ENCODE measurements at regions not wholly inside any gene's neighbourhood (a gene's known extent, or its start where the extent isn't known, plus 50 kb on each side); places are given as distances from the start of the nearest gene placed in this dataset.
"Not testable (repeated sequence)": the region's sequence is repeated elsewhere in the genome, so short reads cannot be mapped to it uniquely, and the experiment has no call there.

- DNase-seq (ENCODE audit: low read depth), result not testable (repeated sequence)
These were observed 119.2 kb downstream of the SEPTIN14 start for GRCh38 chr7:55743454-55743717.

- DNase-seq (ENCODE audit: low read depth), result not testable (repeated sequence)
These were observed 119.7 kb downstream of the SEPTIN14 start for GRCh38 chr7:55742651-55743453.

- not testable (repeated sequence) for DNase-seq (ENCODE audit: low read depth)
These were observed 120.6 kb downstream of the SEPTIN14 start for GRCh38 chr7:55741721-55742631.

- not testable (repeated sequence) for DNase-seq (ENCODE audit: low read depth)
These were observed 121.8 kb downstream of the SEPTIN14 start for GRCh38 chr7:55740633-55741250.

DNA sequence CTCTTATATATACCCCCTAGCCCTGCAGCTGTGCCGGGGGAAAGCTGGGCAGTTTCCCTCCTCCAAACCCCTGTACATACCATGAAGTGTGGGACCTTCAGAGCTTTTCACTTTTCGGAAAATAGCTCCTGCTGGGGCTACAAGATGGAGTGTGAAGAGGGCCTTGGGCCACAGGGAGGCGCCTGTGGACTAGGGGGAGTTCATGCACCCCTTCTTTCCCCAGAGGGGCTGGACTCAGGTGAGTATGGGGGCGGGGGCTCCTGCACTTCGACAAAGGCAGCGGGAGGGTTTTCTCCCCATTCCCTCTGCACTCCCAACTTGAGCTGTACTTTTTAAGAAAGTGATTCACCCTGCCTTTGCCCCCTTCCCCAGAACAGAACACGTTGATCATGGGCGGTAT lies 122.5 kb downstream of the SEPTIN14 start:
- not testable (repeated sequence) for DNase-seq (ENCODE audit: low read depth)

DNA sequence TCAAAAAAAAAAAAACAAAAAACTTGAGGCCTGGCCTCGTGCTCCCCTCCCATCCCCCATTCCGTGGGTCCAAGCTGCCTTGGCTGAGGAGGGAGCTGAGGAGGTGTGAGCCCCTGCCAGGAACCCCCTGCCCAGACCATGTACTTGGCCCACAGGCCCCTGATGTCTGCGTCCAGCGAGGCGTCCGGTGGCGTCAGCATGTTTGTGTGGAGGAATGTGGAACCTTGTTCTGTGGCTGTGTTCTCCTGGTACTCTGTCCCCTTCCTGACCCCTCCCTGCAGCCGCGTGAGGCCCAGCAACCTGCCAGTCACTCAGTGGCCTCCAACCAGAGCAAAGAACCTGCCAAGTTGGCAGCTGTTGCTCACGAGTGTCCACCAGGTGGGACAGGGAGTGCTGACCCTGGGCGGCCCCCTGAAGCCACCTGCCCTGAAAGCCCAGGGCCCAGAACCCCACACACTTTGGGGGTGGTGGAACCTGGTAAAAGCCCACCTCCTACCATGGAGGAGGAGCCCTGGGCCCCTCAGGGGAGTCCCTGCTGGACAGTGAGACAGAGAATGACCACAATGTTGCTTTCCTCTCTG lies 125.8 kb downstream of the SEPTIN14 start:
- DNase-seq (ENCODE audit: low read depth), result not testable (repeated sequence)

- peak; percentile 38 for DNase-seq (ENCODE audit: low read depth)
These were observed 129.1 kb downstream of the SEPTIN14 start for GRCh38 chr7:55733241-55734140.

DNA sequence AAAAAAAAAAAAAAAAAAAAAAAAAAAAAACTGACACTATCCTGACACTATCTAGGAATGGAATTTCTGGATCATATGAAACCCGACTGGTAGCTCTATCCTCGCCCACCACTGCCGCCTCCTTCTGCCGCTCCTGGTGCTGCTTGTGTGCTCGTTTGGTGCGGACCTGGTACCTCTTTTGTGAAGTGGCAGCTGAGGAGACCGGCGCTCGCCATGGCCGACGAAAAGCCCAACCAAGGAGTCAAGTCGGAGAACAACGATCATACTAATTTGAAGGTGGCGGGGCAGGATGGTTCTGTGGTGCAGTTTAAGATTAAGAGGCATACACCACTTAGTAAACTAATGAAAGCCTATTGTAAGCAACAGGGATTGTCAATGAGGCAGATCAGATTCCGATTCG lies 130.6 kb downstream of the SEPTIN14 start:
- no peak for DNase-seq (ENCODE audit: low read depth)

DNA sequence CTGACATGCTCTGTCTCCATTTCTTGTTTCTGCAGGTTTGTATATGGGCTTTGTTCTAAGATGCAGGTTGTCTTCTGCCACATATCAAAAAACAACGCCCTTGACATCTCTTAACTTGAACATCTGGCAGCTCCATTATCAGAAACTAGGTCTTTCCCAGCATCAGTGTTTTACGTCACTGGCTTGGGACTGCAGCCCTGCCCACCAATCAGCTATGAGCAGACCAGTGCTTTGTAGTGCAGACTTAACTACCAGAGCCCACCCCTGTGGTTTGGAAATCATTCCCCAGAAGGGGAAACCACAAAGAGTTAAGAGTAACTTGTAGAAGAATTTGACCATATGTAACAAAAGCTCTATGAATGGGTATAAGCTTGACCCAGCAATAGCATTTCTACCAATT lies 132.4 kb downstream of the SEPTIN14 start:
- no peak for DNase-seq (ENCODE audit: low read depth)

GRCh38 chr7:55723621-55723941 lies 139.0 kb downstream of the SEPTIN14 start:
- DNase-seq (ENCODE audit: low read depth), result no peak

GRCh38 chr7:55722874-55723620 lies 139.5 kb downstream of the SEPTIN14 start:
- DNase-seq (ENCODE audit: low read depth), result not testable (repeated sequence)

DNA sequence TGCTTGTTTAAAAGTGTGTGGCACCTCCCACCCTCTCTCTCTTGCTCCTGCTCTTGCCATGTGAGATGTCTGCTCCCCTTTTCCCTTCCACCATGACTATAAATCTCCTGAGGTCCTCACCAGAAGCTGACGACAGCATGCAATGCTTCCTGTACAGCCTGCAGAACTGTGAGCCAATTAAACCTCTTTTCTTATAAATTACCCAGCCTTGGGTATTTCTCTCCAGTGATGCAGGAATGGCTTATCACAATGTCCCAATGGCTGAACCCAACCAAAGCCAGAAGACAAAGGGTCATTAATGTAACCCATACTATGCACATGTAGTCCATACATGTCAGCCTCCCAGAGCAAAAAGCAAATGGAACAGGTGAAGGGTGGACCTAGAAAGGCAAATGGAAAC lies 141.5 kb downstream of the SEPTIN14 start:
- DNase-seq (ENCODE audit: low read depth), result not testable (repeated sequence)

DNA sequence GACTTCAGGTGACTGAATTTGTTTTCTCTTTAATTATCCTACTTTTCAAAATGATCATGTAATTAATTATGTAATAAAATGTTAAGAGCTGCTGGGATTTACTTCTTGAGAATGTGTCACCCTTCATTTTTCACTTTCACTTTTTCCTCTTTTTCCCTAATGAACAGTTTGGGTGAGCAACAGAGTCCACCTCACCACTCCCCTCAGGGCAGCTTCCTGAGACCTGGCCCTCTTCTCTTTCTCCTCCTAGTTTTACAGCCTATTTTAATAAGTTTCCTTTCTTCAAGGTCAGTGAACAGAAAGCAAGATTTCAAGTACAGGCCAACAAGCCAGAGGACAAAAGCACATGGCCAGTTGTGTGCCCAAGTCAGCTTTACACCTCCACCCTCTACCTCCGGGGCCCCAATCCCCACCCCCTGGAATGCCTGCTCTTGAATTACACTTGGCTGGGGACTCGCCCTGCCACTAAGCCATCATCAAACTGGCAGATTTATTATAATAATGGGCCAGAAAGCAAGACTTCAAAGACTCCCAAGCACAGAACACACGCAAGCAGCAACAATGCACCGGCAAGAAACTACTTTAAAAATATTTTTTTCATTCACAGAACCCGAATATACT lies 143.1 kb upstream of the VOPP1 start:
- DNase-seq (ENCODE audit: low read depth), result not testable (repeated sequence)

- DNase-seq (ENCODE audit: low read depth), result not testable (repeated sequence)
These were observed 142.1 kb upstream of the VOPP1 start for GRCh38 chr7:55714370-55714769.

DNA sequence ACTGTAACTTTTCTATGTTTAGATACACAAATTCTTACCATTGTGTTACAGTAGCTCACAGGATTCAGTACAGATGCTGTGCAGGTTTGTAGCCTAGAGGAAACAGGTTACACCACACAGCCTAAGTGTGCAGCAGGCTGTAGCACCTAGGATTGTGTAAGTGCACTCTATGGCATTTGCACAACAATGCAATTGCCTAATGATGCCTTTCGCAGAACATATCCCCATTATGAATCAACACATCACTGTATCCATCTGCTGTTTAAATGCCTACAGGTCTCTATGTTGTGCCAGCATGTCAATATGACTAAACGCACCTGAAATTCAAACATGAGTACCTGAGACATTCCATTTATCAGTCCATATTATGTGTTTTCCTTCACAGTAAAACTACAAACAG lies 138.0 kb upstream of the VOPP1 start:
- DNase-seq (ENCODE audit: low read depth), result not testable (repeated sequence)

DNA sequence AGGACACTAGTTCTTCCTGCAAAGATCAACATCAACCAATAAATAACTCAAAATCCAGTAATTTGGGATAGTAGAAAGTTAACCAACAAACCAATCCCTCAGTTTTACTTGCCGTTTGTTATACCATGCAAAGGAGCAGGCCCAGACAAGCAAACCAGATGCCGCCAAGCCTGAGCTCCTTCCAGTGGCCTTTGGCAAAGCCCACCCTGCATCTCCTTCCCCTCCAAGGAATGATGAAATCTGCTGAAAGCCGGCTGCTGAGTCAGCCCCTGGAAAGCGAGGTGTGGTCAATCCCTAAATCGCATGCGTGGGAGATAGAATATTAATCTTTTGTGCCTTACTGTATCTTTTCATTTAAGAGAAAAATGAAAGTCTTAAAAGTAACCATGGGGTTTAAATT lies 135.7 kb upstream of the VOPP1 start:
- DNase-seq (ENCODE audit: low read depth), result peak; percentile 33

DNA sequence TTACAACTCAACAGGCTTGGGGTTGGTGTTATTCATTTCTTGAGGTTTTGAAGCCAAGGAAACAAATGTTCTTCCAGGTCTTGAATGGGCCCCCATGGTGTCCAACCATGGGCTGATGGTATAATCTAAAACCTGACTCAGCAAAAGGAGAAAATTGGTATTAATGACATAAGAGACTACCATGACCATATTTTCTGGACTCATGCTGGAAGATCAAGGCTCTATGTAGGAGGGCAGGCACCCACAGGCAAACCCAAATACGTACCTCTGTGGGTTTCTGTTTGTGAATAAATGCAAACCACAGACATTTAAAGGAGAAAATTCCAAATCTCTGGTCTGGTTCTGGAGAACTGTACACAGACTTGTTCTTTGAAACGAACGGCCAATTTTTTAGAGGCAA lies 135.1 kb upstream of the VOPP1 start:
- not testable (repeated sequence) for DNase-seq (ENCODE audit: low read depth)

- DNase-seq (ENCODE audit: low read depth), result not testable (repeated sequence)
These were observed 134.3 kb upstream of the VOPP1 start for GRCh38 chr7:55706451-55707195.

DNA sequence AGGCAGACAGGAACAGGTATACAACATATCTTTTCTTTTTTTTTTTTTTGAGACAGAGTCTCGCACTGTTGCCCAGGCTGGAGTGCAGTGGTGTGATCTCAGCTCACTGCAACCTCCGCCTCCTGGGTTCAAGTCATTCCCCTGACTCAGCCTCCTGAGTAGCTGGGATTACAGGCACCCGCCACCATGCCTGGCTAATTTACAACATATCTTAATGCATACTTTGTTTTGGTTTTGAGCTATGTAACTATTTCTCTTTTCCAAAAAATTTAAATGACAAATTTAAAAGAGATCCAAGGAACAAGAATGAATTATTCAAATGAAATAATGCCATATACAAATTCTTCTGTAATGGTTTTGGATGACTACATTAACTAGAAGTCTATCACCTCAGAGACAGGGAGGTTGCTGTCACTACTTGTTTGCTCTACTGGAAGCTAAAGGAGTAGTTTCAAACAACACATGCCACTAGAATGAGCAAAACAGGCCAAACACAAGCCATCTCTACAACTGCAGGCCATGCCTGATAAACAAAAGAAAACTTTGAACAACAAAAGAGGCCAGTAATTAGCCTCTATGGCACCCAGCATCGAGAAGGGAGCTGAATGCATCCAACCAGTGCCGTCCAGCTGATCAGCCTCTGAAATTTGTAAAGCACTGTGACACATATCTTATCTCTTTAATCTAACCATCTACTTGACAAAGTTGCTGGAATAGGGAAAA lies 133.6 kb upstream of the VOPP1 start:
- DNase-seq (ENCODE audit: low read depth), result not testable (repeated sequence)
